Adrenal gland (tissue), 9 donors: ENCODE measurements at regions not wholly inside any gene's neighbourhood (a gene's known extent, or its start where the extent isn't known, plus 50 kb on each side); places are given as distances from the start of the nearest gene placed in this dataset.

Experiments used
- DNase-seq, 7 donors: peaks; one replicate each; pipeline ENCODE4 v3.0.0-alpha.2; 2019 to 2020
- H3K27ac ChIP-seq, 5 donors: fragments of 200-600 bp; sonication (generic) in 4 of 5; 1 replicate in 3 of 5; 2 replicates in 2 of 5; pipeline versions ENCODE4 v1.5.1 to v1.8.0; 2016 to 2020; ENCODE audit warnings: mild to moderate bottlenecking in 1 of 5
- H3K27me3 ChIP-seq: fragments of 200-600 bp; 2 replicates; pipeline ENCODE4 v1.8.0; 2021
- H3K36me3 ChIP-seq, 2 donors: fragments of 200-600 bp; replicated peaks in 1 of 2; 1 replicate in 1 of 2; 2 replicates in 1 of 2; pipeline versions ENCODE4 v1.5.1 to v1.8.0; 2018 to 2022
- H3K4me1 ChIP-seq, 2 donors: fragments of 200-600 bp; replicated peaks in 1 of 2; 1 replicate in 1 of 2; 2 replicates in 1 of 2; pipeline versions ENCODE4 v1.5.1 to v1.8.0; 2018 to 2021
- H3K4me3 ChIP-seq, 4 donors: fragments of 200-600 bp; sonication (generic) in 3 of 4; one replicate each; pipeline ENCODE4 v1.5.1; 2016 to 2018
- H3K9me3 ChIP-seq, 3 donors: fragments of 200-600 bp; sonication (generic) in 1 of 3; replicated peaks in 1 of 3; 1 replicate in 2 of 3; 2 replicates in 1 of 3; pipeline versions ENCODE4 v1.5.1 to v1.8.0; 2016 to 2021
- POLR2A ChIP-seq, 2 donors: fragments of 450-650 bp; IDR thresholded peaks; one replicate each; pipeline ENCODE4 v1.6.1; 2017; ENCODE audit warnings: antibody characterized with exemption in 2 of 2, mild to moderate bottlenecking in 2 of 2, moderate library complexity in 1 of 2
- WGBS, 4 donors: extraction: QIAGEN DNeasy Blood & Tissue Kit in 2 of 4; methylation state at CpG; one replicate each; pipeline versions ENCODE4 v1.1.5 to v1.1.7; 2013 to 2017; 5-methylcytosine and 5-hydroxymethylcytosine counted together
- intact Hi-C, 2 donors: fragments of 100-400 bp; cut with DNase I; formaldehyde crosslinking; loops; one replicate each; pipeline versions ENCODE4 v1.14.1 to v1.15.0; 2022 to 2023
- TF ChIP-seq, protein P1 (sequence below), 6 experiments: fragments of 450-650 bp in 4 of 6; fragments of 200-600 bp in 2 of 6; sonication (generic) in 1 of 6; IDR thresholded peaks; 1 replicate in 5 of 6; 2 replicates in 1 of 6; pipeline versions ENCODE4 v1.5.1 to v1.8.0; 2016 to 2021; ENCODE audit warnings: antibody characterized with exemption in 6 of 6, mild to moderate bottlenecking in 2 of 6, moderate library complexity in 1 of 6
- donor health status: healthy with polysubstance abuse.
- donor health status: Bipolar disorder and iron deficiency.
- donor health status: DM: yes; HTN: yes; CAD: no.
- donor health status: DM: no; HTN: no; CAD: no.
- donor health status: DM: no; HTN: no; CAD: no.

DNA sequence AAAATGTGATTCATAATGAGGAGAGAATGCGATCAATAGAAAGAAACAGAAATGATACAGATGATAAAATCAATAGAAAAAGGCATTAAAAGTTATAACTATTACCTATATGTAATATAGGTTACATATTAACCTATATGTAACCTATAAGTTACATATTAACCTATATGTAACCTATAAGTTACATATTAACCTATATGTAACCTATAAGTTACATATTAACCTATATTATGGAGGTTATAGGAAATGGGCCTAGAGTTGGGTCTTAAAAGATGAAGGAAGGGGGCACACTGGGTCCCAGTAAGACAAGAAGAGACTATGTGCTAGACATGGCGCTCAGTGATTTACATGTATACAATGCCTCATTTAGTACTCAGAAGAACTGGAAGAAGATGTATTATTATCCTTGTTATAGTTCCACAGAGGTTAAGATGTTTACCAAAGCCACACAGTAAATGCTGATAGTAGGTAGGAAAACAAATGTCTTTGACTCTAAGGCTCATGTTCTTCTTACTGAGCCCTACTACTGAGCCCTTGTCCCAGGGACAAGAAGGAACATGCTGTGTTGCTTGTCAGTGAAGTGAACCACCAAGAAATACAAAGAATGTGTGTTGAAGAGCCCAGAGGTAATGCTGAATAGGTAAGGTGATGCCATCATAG, 444.6 kb upstream of the PLXNA2 start:
- TF ChIP-seq, protein P1, sequence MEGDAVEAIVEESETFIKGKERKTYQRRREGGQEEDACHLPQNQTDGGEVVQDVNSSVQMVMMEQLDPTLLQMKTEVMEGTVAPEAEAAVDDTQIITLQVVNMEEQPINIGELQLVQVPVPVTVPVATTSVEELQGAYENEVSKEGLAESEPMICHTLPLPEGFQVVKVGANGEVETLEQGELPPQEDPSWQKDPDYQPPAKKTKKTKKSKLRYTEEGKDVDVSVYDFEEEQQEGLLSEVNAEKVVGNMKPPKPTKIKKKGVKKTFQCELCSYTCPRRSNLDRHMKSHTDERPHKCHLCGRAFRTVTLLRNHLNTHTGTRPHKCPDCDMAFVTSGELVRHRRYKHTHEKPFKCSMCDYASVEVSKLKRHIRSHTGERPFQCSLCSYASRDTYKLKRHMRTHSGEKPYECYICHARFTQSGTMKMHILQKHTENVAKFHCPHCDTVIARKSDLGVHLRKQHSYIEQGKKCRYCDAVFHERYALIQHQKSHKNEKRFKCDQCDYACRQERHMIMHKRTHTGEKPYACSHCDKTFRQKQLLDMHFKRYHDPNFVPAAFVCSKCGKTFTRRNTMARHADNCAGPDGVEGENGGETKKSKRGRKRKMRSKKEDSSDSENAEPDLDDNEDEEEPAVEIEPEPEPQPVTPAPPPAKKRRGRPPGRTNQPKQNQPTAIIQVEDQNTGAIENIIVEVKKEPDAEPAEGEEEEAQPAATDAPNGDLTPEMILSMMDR (IDR thresholded peaks at IDR 0.05) = no peak
- TF ChIP-seq POLR2A (IDR thresholded peaks at IDR 0.05) = no peak
- 92 to 97% (median 95%) methylated on average over 2 of the region's 2 CpGs for WGBS, 4 donors
- DNase-seq = no peak
- H3K27me3 ChIP-seq = no peaks in the 10 kb centered on the region
- no peaks in the 10 kb centered on the region for H3K4me1 ChIP-seq
- no peaks in the 10 kb centered on the region for H3K36me3 ChIP-seq
- intact Hi-C loops = no loop called here
- H3K4me3 ChIP-seq = no peak overlapping the region
- no peaks in the 10 kb centered on the region for H3K9me3 ChIP-seq
- H3K27ac ChIP-seq = no peak overlapping the region

DNA sequence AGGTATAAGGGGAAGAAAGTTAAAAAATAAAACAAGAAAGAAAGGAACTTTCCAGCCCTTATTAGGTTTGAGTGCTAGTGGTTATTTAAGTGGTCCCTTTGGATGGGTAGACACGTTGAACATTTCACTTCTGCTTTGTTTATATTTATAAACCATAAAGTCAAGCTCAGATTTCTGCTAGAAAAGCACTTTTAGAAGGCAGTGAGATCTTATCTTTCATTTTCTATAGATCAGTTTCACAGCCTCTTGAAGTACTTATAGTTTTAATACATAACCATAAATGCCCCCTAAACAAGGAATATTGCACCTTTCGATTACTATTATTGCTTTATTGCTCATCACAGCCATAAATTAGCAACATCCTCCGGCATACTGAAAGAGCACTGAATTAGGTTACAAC, 446.8 kb upstream of the PLXNA2 start:
- Histone ChIP-seq H3K27ac (no peak overlapping the region), H3K36me3 (no peaks in the 10 kb centered on the region), H3K4me3 (no peak overlapping the region), H3K4me1 (no peaks in the 10 kb centered on the region), H3K27me3 (no peaks in the 10 kb centered on the region), H3K9me3 (no peaks in the 10 kb centered on the region)
- TF ChIP-seq, protein P1 (IDR thresholded peaks at IDR 0.05) = no peak
- TF ChIP-seq POLR2A (IDR thresholded peaks at IDR 0.05) = no peak
- no peak for DNase-seq
- 62 to 68% (median 67%) methylated on average over 3 of the region's 3 CpGs for WGBS, 4 donors
- intact Hi-C loops = no loop called here

DNA sequence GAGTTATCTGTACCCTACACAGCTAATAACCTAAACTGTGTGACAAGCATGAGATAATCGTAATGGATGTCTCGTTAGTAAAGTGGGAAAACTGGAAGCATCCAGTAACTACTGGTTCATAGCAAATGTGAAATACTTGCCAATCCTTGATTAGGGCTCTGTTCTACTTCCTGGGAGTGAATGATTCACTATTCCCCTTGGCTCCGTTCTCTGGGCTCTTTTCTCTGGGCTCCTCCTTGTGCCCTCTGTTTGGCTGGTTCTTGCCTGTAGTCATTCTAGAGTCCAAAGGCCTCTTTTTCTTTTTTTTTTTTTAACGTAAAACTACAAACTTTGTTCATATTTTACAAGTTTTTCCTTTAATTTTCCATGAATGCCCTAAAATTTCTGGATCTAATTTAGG, 465.8 kb upstream of the PLXNA2 start:
- Histone ChIP-seq H3K36me3 (no peaks in the 10 kb centered on the region), H3K9me3 (no peaks in the 10 kb centered on the region), H3K27me3 (no peaks in the 10 kb centered on the region), H3K4me3 (no peak overlapping the region), H3K27ac (no peak overlapping the region), H3K4me1 (no peaks in the 10 kb centered on the region)
- intact Hi-C loops = no loop called here
- no peak for DNase-seq
- WGBS, 4 donors = 69 to 78% (median 77%) methylated on average over 4 of the region's 4 CpGs
- TF ChIP-seq, protein P1 (IDR thresholded peaks at IDR 0.05) = no peak
- no peak for TF ChIP-seq POLR2A (IDR thresholded peaks at IDR 0.05)

DNA sequence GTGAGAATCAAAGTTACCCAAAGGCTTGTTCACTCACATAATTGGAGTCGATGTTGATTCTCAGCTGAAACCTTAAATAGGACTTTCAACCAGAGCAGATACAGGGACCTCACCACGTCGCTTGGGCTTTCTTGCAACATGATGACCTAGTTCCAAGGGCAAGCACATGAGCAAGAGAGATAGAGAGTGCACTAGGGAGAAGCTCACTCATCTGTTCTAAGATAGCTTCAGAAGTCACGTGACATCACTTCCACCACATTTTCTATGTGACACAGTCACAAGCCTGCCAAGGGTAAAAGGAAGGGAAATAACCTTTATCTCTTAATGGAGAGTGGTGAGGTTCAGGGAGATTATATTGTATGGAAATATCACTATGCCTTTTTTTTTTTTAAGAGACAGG, 470.1 kb upstream of the PLXNA2 start:
- Histone ChIP-seq H3K36me3 (no peaks in the 10 kb centered on the region), H3K9me3 (no peaks in the 10 kb centered on the region), H3K4me3 (no peak overlapping the region), H3K27me3 (no peaks in the 10 kb centered on the region), H3K4me1 (no peaks in the 10 kb centered on the region), H3K27ac (no peak overlapping the region)
- WGBS, 4 donors = 69 to 88% (median 78%) methylated on average over 4 of the region's 4 CpGs
- TF ChIP-seq, protein P1 (IDR thresholded peaks at IDR 0.05) = no peak
- TF ChIP-seq POLR2A (IDR thresholded peaks at IDR 0.05) = no peak
- DNase-seq = no peak
- intact Hi-C loops = no loop called here
